RWPE2 (cell line): ENCODE measurements at regions not wholly inside any gene's neighbourhood (a gene's known extent, or its start where the extent isn't known, plus 50 kb on each side); places are given as distances from the start of the nearest gene placed in this dataset.

Source experiments
- ATAC-seq: fragments of 200-7000 bp; cut with Tn5 transposase; 3 replicates; pipeline ENCODE4 v1.9.1; 2021; ENCODE audit warnings: low read depth
- DNase-seq: peaks from one replicate; pipeline ENCODE4 v3.0.0-alpha.2; 2020; ENCODE audit warnings: low spot score
- H3K27ac ChIP-seq: fragments of 450-650 bp; 2 replicates; pipeline ENCODE4 v1.5.1; 2017; ENCODE audit warnings: mild to moderate bottlenecking; ENCODE audit not compliant: poor library complexity, severe bottlenecking
- H3K27me3 ChIP-seq: fragments of 250-450 bp; sonication (Bioruptor Pico); 2 replicates; pipeline ENCODE4 v1.5.1; 2021; ENCODE audit warnings: mild to moderate bottlenecking, moderate library complexity; ENCODE audit not compliant: insufficient read depth, poor library complexity, severe bottlenecking
- H3K36me3 ChIP-seq: fragments of 250-450 bp; sonication (Bioruptor Pico); 2 replicates; pipeline ENCODE4 v1.5.1; 2020; ENCODE audit warnings: low read depth, mild to moderate bottlenecking, moderate library complexity
- H3K4me1 ChIP-seq: fragments of 250-450 bp; sonication (Bioruptor Pico); 2 replicates; pipeline ENCODE4 v1.5.1; 2021; ENCODE audit warnings: mild to moderate bottlenecking, moderate library complexity; ENCODE audit not compliant: insufficient read depth, poor library complexity, severe bottlenecking
- H3K4me3 ChIP-seq: fragments of 250-450 bp; sonication (Bioruptor Pico); 2 replicates; pipeline ENCODE4 v1.5.1; 2021; ENCODE audit warnings: mild to moderate bottlenecking, moderate library complexity; ENCODE audit not compliant: severe bottlenecking
- H3K9me3 ChIP-seq: fragments of 250-450 bp; sonication (Bioruptor Pico); 2 replicates; pipeline ENCODE4 v1.5.1; 2021; ENCODE audit warnings: mild to moderate bottlenecking, moderate library complexity; ENCODE audit not compliant: severe bottlenecking
- TF ChIP-seq, protein P1 (sequence below): fragments of 450-650 bp; IDR thresholded peaks from one replicate; pipeline ENCODE4 v1.5.1; 2017; ENCODE audit warnings: mild to moderate bottlenecking, moderate library complexity; ENCODE audit not compliant: poor library complexity, severe bottlenecking

DNA sequence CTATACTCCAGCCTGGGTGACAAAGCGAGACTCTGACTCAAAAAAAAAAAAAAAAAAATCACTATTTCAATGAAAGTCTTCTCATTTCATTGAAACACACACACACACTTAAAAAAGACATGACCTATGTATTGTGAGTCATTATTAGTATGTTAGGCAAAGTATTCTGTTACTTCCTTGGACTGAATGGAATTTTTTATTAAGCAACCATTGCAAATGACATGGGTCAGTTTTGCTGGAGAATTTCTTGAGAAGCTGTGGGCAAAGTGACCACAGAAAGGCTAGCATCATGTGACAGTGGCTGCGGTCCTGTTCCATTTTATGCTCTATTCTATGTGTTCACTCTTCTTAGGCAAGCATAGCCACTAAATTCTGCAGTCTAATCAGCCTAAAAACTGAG is 695.7 kb downstream of the TDRD15 start:
- Histone ChIP-seq H3K9me3 (no peaks in the 10 kb centered on the region), H3K27ac (no peak overlapping the region), H3K27me3 (no peaks in the 10 kb centered on the region), H3K36me3 (no peaks in the 10 kb centered on the region), H3K4me1 (no peaks in the 10 kb centered on the region), H3K4me3 (no peak overlapping the region)
- ATAC-seq: no peak
- TF ChIP-seq, protein P1, sequence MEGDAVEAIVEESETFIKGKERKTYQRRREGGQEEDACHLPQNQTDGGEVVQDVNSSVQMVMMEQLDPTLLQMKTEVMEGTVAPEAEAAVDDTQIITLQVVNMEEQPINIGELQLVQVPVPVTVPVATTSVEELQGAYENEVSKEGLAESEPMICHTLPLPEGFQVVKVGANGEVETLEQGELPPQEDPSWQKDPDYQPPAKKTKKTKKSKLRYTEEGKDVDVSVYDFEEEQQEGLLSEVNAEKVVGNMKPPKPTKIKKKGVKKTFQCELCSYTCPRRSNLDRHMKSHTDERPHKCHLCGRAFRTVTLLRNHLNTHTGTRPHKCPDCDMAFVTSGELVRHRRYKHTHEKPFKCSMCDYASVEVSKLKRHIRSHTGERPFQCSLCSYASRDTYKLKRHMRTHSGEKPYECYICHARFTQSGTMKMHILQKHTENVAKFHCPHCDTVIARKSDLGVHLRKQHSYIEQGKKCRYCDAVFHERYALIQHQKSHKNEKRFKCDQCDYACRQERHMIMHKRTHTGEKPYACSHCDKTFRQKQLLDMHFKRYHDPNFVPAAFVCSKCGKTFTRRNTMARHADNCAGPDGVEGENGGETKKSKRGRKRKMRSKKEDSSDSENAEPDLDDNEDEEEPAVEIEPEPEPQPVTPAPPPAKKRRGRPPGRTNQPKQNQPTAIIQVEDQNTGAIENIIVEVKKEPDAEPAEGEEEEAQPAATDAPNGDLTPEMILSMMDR: no peak
- DNase-seq: no peak

GRCh38 chr2:21820271-21820670 is 696.5 kb downstream of the TDRD15 start:
- TF ChIP-seq, protein P1: no peak
- H3K27ac ChIP-seq: no peak overlapping the region
- H3K4me1 ChIP-seq: no peaks in the 10 kb centered on the region
- ATAC-seq: no peak
- no peaks in the 10 kb centered on the region for H3K27me3 ChIP-seq
- DNase-seq: no peak
- H3K4me3 ChIP-seq: no peak overlapping the region
- H3K36me3 ChIP-seq: no peaks in the 10 kb centered on the region
- H3K9me3 ChIP-seq: no peaks in the 10 kb centered on the region

DNA sequence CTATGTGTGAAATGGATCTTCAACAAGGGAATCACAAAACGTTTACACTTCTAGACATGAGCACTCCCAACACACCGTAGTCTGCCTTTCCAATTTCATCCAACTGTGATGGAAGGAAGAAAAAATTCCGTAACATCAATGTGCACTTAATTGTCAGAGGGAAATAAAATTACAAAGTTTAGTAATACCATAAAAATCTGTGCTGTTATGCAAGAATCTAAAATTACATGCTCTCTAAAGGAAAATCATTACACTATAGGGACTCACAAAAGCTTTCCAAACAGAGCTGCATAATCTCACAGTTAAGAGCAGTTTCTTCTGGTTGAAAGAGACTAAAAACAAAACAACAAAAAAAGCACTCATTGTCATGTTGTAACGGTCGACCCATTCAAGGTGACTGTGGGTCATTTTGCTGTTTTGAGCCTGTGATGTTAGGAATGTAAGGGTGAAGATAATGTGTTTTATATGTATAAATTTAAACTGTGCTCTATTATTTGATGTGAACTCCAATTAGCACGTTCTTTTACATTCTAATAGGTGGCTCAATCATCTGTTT is 698.0 kb downstream of the TDRD15 start:
- Histone ChIP-seq H3K9me3 (no peaks in the 10 kb centered on the region), H3K4me1 (no peaks in the 10 kb centered on the region), H3K27me3 (no peaks in the 10 kb centered on the region), H3K36me3 (no peaks in the 10 kb centered on the region), H3K27ac (no peak overlapping the region), H3K4me3 (no peak overlapping the region)
- ATAC-seq (no peak), DNase-seq (no peak)
- TF ChIP-seq, protein P1: no peak

DNA sequence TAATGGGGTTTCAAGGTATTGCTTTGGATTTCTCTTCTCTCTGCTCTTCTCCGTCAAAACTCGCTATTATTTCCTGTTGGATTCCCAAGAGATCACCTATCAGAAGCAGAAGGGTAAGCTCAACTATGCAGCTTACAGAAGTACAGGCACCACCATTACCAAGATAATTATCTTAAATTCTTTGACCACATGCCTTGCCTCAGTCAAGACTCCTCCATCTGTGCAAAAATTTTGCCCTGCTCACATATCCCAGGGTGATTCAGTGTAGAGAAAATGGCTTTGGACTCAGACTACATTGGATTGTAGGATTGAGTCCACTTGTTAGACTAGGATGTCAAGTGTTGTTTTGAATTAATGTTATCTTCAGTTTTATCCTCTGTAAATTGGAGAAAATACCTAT is 698.7 kb downstream of the TDRD15 start:
- H3K36me3 ChIP-seq: no peaks in the 10 kb centered on the region
- no peaks in the 10 kb centered on the region for H3K27me3 ChIP-seq
- DNase-seq (no peak), ATAC-seq (no peak)
- H3K9me3 ChIP-seq: no peaks in the 10 kb centered on the region
- no peaks in the 10 kb centered on the region for H3K4me1 ChIP-seq
- TF ChIP-seq, protein P1: no peak
- no peak overlapping the region for H3K4me3 ChIP-seq
- H3K27ac ChIP-seq: no peak overlapping the region

DNA sequence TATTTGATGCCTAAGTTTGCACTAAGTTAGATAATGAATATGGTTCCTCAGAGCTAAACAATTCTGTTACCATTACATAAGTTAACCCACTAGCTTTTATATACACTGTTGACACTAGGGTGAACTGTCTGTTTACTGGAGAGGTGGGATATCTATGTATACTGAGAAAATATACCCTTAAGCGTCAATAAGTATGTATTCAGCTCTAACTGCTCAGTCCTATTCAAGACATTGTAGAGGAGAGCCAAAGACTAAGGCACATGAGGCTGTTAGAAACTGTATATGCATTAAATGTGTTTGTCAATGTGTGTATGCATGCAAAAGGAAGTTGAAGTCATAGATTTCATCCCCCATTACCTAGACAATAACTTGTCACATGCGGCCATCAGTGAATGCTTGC is 710.0 kb downstream of the TDRD15 start:
- H3K36me3 ChIP-seq: no peaks in the 10 kb centered on the region
- no peaks in the 10 kb centered on the region for H3K9me3 ChIP-seq
- H3K4me1 ChIP-seq: no peaks in the 10 kb centered on the region
- TF ChIP-seq, protein P1: no peak
- H3K27me3 ChIP-seq: no peaks in the 10 kb centered on the region
- no peak overlapping the region for H3K27ac ChIP-seq
- ATAC-seq (no peak), DNase-seq (no peak)
- H3K4me3 ChIP-seq: no peak overlapping the region
